ENCODE measurements at regions not wholly inside any gene's neighbourhood (a gene's known extent, or its start where the extent isn't known, plus 50 kb on each side); places are given as distances from the start of the nearest gene placed in this dataset.

DNA sequence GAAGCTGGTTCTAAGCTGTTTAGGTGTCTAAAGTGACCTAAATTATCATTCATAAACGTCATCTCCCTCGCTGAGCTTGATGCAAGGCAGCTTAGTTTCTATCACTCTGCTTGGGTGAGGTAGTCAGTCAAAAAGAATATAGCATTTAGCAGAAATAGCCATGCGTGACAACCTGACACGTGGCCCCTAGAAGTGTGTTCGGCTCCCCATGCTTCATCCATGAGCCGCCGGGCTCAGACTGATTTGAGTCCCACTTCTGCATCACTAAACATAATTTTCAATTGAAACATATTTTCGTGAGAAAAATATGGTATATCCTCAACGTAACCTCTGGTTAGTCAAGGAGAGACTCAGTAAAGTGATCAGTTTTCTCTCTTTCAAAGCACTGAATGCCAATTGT is 459.8 kb downstream of the IRS2 start:
- TF ChIP-seq ZNF565 (CRISPR knock-in tag; conservative IDR thresholded peaks at IDR 0.05; ENCODE audit: low read depth) (no peak), ZFP30 (CRISPR knock-in tag; IDR thresholded peaks at IDR 0.05) (no peak), ZNF8 (CRISPR knock-in tag; IDR thresholded peaks at IDR 0.05) (no peak), ZFP3 (CRISPR knock-in tag; IDR thresholded peaks at IDR 0.05) (no peak), RARB (CRISPR knock-in tag; IDR thresholded peaks at IDR 0.05) (no peak), ZNF70 (CRISPR knock-in tag; IDR thresholded peaks at IDR 0.05) (no peak), GLIS3 (CRISPR knock-in tag; IDR thresholded peaks at IDR 0.05) (no peak), SNAI2 (CRISPR knock-in tag; IDR thresholded peaks at IDR 0.05) (no peak), CSDC2 (CRISPR knock-in tag; IDR thresholded peaks at IDR 0.05) (no peak), ISL1 (CRISPR knock-in tag; IDR thresholded peaks at IDR 0.05) (no peak), OSR1 (CRISPR knock-in tag; IDR thresholded peaks at IDR 0.05) (no peak)
- TF ChIP-seq, protein P1, sequence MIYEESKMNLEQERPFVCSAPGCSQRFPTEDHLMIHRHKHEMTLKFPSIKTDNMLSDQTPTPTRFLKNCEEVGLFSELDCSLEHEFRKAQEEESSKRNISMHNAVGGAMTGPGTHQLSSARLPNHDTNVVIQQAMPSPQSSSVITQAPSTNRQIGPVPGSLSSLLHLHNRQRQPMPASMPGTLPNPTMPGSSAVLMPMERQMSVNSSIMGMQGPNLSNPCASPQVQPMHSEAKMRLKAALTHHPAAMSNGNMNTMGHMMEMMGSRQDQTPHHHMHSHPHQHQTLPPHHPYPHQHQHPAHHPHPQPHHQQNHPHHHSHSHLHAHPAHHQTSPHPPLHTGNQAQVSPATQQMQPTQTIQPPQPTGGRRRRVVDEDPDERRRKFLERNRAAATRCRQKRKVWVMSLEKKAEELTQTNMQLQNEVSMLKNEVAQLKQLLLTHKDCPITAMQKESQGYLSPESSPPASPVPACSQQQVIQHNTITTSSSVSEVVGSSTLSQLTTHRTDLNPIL (CRISPR knock-in tag; IDR thresholded peaks at IDR 0.05; ENCODE audit: low read depth), result no peak
- TF ChIP-seq, protein P2, sequence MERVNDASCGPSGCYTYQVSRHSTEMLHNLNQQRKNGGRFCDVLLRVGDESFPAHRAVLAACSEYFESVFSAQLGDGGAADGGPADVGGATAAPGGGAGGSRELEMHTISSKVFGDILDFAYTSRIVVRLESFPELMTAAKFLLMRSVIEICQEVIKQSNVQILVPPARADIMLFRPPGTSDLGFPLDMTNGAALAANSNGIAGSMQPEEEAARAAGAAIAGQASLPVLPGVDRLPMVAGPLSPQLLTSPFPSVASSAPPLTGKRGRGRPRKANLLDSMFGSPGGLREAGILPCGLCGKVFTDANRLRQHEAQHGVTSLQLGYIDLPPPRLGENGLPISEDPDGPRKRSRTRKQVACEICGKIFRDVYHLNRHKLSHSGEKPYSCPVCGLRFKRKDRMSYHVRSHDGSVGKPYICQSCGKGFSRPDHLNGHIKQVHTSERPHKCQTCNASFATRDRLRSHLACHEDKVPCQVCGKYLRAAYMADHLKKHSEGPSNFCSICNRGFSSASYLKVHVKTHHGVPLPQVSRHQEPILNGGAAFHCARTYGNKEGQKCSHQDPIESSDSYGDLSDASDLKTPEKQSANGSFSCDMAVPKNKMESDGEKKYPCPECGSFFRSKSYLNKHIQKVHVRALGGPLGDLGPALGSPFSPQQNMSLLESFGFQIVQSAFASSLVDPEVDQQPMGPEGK (CRISPR knock-in tag; IDR thresholded peaks at IDR 0.05; ENCODE audit: borderline replicate concordance), result no peak
- TF ChIP-seq, protein P3, sequence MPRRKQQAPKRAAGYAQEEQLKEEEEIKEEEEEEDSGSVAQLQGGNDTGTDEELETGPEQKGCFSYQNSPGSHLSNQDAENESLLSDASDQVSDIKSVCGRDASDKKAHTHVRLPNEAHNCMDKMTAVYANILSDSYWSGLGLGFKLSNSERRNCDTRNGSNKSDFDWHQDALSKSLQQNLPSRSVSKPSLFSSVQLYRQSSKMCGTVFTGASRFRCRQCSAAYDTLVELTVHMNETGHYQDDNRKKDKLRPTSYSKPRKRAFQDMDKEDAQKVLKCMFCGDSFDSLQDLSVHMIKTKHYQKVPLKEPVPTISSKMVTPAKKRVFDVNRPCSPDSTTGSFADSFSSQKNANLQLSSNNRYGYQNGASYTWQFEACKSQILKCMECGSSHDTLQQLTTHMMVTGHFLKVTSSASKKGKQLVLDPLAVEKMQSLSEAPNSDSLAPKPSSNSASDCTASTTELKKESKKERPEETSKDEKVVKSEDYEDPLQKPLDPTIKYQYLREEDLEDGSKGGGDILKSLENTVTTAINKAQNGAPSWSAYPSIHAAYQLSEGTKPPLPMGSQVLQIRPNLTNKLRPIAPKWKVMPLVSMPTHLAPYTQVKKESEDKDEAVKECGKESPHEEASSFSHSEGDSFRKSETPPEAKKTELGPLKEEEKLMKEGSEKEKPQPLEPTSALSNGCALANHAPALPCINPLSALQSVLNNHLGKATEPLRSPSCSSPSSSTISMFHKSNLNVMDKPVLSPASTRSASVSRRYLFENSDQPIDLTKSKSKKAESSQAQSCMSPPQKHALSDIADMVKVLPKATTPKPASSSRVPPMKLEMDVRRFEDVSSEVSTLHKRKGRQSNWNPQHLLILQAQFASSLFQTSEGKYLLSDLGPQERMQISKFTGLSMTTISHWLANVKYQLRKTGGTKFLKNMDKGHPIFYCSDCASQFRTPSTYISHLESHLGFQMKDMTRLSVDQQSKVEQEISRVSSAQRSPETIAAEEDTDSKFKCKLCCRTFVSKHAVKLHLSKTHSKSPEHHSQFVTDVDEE (CRISPR knock-in tag; IDR thresholded peaks at IDR 0.05), result no peak
